ENCODE measurements at regions not wholly inside any gene's neighbourhood (a gene's known extent, or its start where the extent isn't known, plus 50 kb on each side); places are given as distances from the start of the nearest gene placed in this dataset.

DNA sequence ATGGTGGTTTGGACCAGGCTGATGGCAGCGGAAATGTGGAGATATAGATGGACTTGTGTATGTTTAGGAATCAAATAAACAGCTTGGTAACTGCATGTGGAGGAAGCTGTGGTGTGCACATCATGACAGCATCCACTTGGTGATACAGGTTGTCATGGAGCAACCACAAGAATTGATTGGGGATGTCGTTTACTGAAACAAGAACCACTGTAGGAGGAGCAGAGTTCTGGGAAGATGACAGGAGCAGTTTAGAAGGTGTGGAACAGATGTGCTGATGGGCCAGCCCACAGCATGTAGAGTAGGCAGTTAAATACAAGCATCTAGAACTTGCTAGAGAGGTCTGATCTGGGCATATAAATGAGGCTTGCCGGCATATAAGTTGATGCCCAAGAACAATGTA lies 152.4 kb upstream of the SERPINE2 start:
- TF ChIP-seq, protein P1, sequence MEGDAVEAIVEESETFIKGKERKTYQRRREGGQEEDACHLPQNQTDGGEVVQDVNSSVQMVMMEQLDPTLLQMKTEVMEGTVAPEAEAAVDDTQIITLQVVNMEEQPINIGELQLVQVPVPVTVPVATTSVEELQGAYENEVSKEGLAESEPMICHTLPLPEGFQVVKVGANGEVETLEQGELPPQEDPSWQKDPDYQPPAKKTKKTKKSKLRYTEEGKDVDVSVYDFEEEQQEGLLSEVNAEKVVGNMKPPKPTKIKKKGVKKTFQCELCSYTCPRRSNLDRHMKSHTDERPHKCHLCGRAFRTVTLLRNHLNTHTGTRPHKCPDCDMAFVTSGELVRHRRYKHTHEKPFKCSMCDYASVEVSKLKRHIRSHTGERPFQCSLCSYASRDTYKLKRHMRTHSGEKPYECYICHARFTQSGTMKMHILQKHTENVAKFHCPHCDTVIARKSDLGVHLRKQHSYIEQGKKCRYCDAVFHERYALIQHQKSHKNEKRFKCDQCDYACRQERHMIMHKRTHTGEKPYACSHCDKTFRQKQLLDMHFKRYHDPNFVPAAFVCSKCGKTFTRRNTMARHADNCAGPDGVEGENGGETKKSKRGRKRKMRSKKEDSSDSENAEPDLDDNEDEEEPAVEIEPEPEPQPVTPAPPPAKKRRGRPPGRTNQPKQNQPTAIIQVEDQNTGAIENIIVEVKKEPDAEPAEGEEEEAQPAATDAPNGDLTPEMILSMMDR (IDR thresholded peaks at IDR 0.05): no peak
- no peak for TF ChIP-seq POLR2A (IDR thresholded peaks at IDR 0.05)

All from lower leg skin (tissue), 3 donors.